ENCODE measurements at regions not wholly inside any gene's neighbourhood (a gene's known extent, or its start where the extent isn't known, plus 50 kb on each side); places are given as distances from the start of the nearest gene placed in this dataset.

GRCh38 chr18:55163550-55163949 is 204.3 kb upstream of the CCDC68 start:
- TF ChIP-seq CTCF (conservative IDR thresholded peaks at IDR 0.05 in 1 of 2, IDR thresholded peaks at IDR 0.05 in 1 of 2; ENCODE audit: extremely low read depth in 1 of 2, insufficient read depth in 1 of 2, low read depth in 1 of 2, low read length in 2 of 2) (no peak), EZH2 (IDR thresholded peaks at IDR 0.05; ENCODE audit: borderline replicate concordance, low read length) (no peak)
